GM19351 (cell line): ENCODE measurements at regions not wholly inside any gene's neighbourhood (a gene's known extent, or its start where the extent isn't known, plus 50 kb on each side); places are given as distances from the start of the nearest gene placed in this dataset.
"Not testable (repeated sequence)": the region's sequence is repeated elsewhere in the genome, so short reads cannot be mapped to it uniquely, and the experiment has no call there.

Experiments
- ATAC-seq: cut with Tn5 transposase; IDR thresholded peaks from one replicate; pipeline ENCODE4 v1.9.1; 2021; ENCODE audit warnings: mild to moderate bottlenecking, moderate library complexity; ENCODE audit not compliant: unreplicated experiment

GRCh38 chr15:44848859-44849258, 107.6 kb upstream of the TERB2 start:
- ATAC-seq = not testable (repeated sequence)

- not testable (repeated sequence) for ATAC-seq
Measured at GRCh38 chr15:44849701-44850403, 106.6 kb upstream of the TERB2 start.

- ATAC-seq = peak; percentile 74
Measured at GRCh38 chr15:44853304-44853950, 103.1 kb upstream of the TERB2 start.

- not testable (repeated sequence) for ATAC-seq
Measured at GRCh38 chr15:44854696-44855095, 101.8 kb upstream of the TERB2 start.

DNA sequence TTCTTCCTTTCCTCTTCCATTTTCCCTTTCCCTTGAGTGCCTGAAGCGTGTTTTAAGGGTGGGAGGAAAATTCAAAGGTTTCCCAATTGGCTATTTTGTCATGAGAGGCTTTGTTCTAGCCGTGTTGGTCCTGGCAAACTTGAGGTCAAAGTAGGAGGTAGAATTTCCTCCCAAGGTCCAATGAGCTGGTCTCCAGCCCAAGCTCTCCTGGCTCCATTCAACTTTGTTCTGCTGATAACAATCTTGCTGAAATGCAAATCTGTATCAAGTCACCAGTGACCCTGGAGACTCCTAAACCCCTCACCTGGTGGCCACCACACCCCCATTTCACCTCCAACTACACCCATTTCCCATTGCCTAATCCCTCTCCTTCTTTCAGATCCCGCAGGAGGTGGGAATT, 100.2 kb upstream of the TERB2 start:
- ATAC-seq = not testable (repeated sequence)

GRCh38 chr15:44857164-44857710, 99.2 kb upstream of the TERB2 start:
- not testable (repeated sequence) for ATAC-seq

GRCh38 chr15:44859088-44859487, 97.4 kb upstream of the TERB2 start:
- ATAC-seq = not testable (repeated sequence)

GRCh38 chr15:44860168-44860567, 96.3 kb upstream of the TERB2 start:
- ATAC-seq = not testable (repeated sequence)

GRCh38 chr15:44861439-44861910, 95.0 kb upstream of the TERB2 start:
- no peak for ATAC-seq

DNA sequence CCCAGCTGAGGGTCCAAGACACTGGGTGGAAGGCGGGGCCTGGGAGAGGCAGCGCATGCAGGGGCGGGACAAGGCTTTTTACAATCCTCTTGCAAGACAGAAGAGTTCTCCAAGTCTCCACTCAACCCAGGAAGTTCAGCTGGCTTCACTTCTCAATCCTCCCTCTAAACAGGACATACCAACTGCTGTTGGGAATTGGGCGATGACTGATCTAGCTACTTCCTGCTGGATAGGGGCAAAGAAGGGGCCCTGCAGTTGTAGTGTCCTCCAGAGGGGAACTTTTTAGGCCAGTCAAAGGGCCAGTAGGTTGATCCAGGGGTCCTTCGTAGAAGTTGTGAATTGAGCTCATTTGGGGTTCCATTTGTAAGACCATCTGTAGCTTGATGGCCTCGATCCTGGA, 94.6 kb upstream of the TERB2 start:
- ATAC-seq = no peak

GRCh38 chr15:44862866-44863265, 93.6 kb upstream of the TERB2 start:
- ATAC-seq = not testable (repeated sequence)

DNA sequence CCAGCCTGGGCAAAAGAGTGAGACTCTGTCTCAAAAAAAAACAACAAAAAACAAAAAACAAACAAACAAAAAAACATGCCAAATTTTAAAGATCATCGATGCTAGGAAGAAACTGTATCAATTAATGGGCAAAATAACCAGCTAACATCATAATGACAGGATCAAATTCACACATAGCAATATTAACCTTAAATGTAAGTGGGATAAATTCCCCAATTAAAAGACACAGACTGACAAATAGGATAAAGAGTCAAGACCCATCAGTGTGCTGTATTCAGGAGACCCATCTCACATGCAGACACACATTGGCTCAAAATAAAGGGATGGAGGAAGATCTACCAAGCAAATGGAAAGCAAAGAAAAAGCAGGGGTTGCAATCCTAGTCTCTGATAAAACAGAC, 88.4 kb upstream of the TERB2 start:
- ATAC-seq = not testable (repeated sequence)

DNA sequence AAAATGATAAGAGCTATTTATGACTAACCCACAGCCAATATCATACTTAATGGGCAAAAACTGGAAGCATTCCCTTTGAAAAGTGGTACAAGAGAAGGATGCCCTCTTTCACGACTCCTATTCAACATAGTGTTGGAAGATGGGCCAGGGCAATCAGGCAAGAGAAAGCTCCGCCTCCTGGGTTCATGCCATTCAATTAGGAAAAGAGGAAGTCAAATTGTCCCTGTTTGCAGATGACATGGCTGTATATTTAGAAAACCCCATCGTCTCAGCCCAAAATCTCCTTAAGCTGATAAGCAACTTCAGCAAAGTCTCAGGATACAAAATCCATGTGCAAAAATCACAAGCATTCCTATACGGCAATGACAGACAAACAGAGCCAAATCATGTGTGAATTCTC, 86.4 kb upstream of the TERB2 start:
- not testable (repeated sequence) for ATAC-seq

DNA sequence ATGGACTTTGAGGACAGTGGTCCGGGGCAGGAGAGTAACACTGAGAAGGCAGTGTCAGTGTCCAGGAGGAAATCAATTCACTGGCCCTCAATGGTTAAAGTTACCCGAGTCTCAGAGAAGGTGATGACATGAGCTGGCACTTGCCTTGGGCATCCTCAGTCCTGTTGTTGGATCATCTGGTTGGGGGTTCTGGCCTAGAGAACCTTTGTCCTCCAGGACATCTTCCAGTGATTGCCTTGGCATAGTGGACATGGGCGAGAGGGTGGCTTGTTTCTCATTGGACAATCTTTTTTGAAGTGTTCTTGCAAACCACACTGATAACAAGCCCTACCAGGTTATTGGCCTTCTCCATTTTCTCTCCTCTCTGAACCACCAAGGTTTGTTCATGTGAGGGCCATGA, 83.4 kb upstream of the TERB2 start:
- ATAC-seq = no peak

DNA sequence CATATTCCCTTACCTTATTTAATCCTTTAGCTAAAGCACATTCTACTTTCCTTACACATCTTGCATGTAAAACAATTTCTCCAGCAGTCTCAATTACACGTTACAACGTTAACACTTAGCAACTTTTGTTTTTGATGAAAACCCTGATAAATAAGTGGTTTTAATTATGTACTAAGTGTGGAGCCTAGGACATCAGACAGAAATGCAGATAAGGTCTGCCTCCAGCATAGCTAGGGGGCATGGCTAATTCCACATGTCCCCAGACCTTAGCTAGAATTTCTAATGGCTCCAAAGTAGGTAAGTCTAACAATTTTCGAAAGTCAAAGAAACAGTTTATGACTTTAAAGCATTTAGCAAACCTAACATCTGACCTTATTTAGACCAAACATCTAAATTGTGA, 77.4 kb upstream of the TERB2 start:
- ATAC-seq = no peak

- ATAC-seq = peak; percentile 81
Measured at GRCh38 chr15:44882499-44882968, 74.0 kb upstream of the TERB2 start.

DNA sequence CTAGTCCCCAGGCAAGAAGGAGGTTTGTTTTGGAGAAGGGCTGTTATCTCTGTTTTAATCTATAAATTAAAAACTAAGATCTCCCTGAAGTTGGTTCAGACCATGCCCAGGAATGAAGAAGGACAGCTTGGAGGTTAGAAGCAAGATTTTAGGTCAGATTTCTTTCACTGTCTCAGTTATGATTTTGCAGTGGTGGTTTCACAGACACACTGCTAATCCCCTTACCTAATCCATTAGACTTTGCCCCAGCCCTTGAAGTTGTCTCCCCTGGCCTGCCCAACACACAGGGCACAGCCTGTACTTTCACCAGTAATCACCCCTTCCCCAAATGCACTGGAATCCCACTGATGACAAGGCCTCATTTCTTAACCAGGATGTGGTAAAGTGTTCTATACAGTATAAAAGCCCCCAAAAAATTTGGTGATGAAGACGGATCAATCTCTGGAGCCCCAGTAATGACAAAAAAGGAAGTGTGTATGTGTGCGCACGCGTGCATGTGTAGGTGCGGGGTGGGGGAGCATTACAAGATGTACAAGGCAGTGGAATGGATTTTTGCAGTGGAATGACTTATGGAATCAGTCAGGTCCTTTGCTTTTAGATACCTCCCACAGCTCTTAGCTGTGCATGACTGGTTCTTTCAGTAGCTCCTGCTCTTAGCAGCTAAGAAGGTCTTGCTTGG, 73.1 kb upstream of the TERB2 start:
- no peak for ATAC-seq

GRCh38 chr15:44898890-44899651, 57.4 kb upstream of the TERB2 start:
- ATAC-seq = not testable (repeated sequence)

GRCh38 chr15:44899775-44900174, 56.7 kb upstream of the TERB2 start:
- not testable (repeated sequence) for ATAC-seq

GRCh38 chr15:44900796-44901195, 55.7 kb upstream of the TERB2 start:
- not testable (repeated sequence) for ATAC-seq

DNA sequence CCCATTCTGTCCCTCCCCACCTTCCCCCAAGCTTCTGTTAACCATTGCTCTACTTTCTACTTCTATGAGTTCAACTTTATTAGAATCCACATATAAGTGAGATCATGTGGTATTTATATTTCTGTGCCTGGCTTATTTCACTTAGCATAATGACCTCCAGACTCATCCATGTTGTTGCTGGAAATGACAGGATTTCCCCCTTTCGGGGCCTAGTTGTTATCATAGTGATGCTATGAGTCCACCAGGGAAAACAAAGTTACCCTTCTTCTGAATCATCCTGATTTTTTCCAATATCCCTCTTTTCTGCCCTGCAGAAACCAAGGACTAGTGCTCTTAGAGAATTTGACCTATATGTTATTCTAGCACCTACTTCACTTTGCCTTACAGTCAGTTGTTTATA, 53.2 kb upstream of the TERB2 start:
- ATAC-seq = not testable (repeated sequence)
